ENCODE measurements at regions not wholly inside any gene's neighbourhood (a gene's known extent, or its start where the extent isn't known, plus 50 kb on each side); places are given as distances from the start of the nearest gene placed in this dataset.

DNA sequence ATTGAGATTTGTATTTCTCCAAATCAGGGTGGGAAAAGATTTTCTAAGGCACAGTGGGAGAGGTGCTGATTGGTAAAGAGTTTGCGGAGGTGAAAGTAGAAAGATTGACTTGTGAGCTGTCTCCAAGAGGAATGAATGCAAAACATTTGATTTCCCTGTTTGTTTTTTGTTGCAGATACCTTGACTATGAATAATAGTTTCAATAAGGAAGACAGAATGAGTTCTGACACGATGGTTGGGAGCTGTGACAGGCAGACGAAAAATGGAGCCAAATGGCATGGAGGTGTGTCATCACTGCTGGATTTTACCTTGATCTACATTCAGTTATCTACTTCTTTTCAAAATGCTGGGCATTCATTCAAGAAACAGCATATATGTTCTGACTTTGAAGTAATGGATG, 145.1 kb downstream of the NFKBIZ start:
- TF ChIP-seq, protein P1, sequence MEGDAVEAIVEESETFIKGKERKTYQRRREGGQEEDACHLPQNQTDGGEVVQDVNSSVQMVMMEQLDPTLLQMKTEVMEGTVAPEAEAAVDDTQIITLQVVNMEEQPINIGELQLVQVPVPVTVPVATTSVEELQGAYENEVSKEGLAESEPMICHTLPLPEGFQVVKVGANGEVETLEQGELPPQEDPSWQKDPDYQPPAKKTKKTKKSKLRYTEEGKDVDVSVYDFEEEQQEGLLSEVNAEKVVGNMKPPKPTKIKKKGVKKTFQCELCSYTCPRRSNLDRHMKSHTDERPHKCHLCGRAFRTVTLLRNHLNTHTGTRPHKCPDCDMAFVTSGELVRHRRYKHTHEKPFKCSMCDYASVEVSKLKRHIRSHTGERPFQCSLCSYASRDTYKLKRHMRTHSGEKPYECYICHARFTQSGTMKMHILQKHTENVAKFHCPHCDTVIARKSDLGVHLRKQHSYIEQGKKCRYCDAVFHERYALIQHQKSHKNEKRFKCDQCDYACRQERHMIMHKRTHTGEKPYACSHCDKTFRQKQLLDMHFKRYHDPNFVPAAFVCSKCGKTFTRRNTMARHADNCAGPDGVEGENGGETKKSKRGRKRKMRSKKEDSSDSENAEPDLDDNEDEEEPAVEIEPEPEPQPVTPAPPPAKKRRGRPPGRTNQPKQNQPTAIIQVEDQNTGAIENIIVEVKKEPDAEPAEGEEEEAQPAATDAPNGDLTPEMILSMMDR (IDR thresholded peaks at IDR 0.05 in 8 of 11, conservative IDR thresholded peaks at IDR 0.05 in 3 of 11) = no peak
- no peak for TF ChIP-seq POLR2A (IDR thresholded peaks at IDR 0.05)
- TF ChIP-seq POLR2AphosphoS5 (IDR thresholded peaks at IDR 0.05) = no peak

Data from spleen (tissue), 7 donors.